GM21529 (cell line): ENCODE measurements at regions not wholly inside any gene's neighbourhood (a gene's known extent, or its start where the extent isn't known, plus 50 kb on each side); places are given as distances from the start of the nearest gene placed in this dataset.
A peak's percentile ranks its signal among the peaks of the same experiment; 100 is the strongest.

Source experiments
- ATAC-seq: cut with Tn5 transposase; IDR thresholded peaks from one replicate; pipeline ENCODE4 v1.9.1; 2021; ENCODE audit not compliant: unreplicated experiment

GRCh38 chr12:90281154-90281868 is 572.7 kb upstream of the ATP2B1 start:
- no peak for ATAC-seq

- ATAC-seq, result peak; percentile 70
These were observed 572.0 kb upstream of the ATP2B1 start for GRCh38 chr12:90280564-90281058.

- peak; percentile 10 for ATAC-seq
These were observed 571.4 kb upstream of the ATP2B1 start for GRCh38 chr12:90280033-90280432.

GRCh38 chr12:90275088-90275487 is 566.5 kb upstream of the ATP2B1 start:
- ATAC-seq, result no peak

GRCh38 chr12:90274407-90274806 is 565.8 kb upstream of the ATP2B1 start:
- ATAC-seq, result peak; percentile 47

GRCh38 chr12:90268574-90268973 is 559.9 kb upstream of the ATP2B1 start:
- peak; percentile 65 for ATAC-seq

- ATAC-seq, result no peak
These were observed 553.6 kb upstream of the ATP2B1 start for GRCh38 chr12:90262251-90262650.

- no peak for ATAC-seq
These were observed 552.6 kb upstream of the ATP2B1 start for GRCh38 chr12:90261283-90261682.

GRCh38 chr12:90260136-90260535 is 551.5 kb upstream of the ATP2B1 start:
- ATAC-seq, result no peak

GRCh38 chr12:90257927-90258624 is 549.4 kb upstream of the ATP2B1 start:
- no peak for ATAC-seq

- no peak for ATAC-seq
These were observed 546.2 kb upstream of the ATP2B1 start for GRCh38 chr12:90254796-90255195.

- peak; percentile 100 for ATAC-seq
These were observed 545.1 kb upstream of the ATP2B1 start for GRCh38 chr12:90253674-90254181.

- ATAC-seq, result no peak
These were observed 544.5 kb upstream of the ATP2B1 start for GRCh38 chr12:90253136-90253535.

- no peak for ATAC-seq
These were observed 542.1 kb upstream of the ATP2B1 start for GRCh38 chr12:90250766-90251165.

GRCh38 chr12:90250042-90250441 is 541.4 kb upstream of the ATP2B1 start:
- ATAC-seq, result no peak

- ATAC-seq, result no peak
These were observed 538.0 kb upstream of the ATP2B1 start for GRCh38 chr12:90246688-90247087.

GRCh38 chr12:90245391-90245790 is 536.8 kb upstream of the ATP2B1 start:
- no peak for ATAC-seq

GRCh38 chr12:90244232-90244631 is 535.6 kb upstream of the ATP2B1 start:
- no peak for ATAC-seq

GRCh38 chr12:90243211-90243610 is 534.6 kb upstream of the ATP2B1 start:
- no peak for ATAC-seq

GRCh38 chr12:90239732-90240260 is 531.2 kb upstream of the ATP2B1 start:
- ATAC-seq, result no peak

GRCh38 chr12:90238663-90239271 is 530.1 kb upstream of the ATP2B1 start:
- no peak for ATAC-seq
